ENCODE measurements at regions not wholly inside any gene's neighbourhood (a gene's known extent, or its start where the extent isn't known, plus 50 kb on each side); places are given as distances from the start of the nearest gene placed in this dataset.

DNA sequence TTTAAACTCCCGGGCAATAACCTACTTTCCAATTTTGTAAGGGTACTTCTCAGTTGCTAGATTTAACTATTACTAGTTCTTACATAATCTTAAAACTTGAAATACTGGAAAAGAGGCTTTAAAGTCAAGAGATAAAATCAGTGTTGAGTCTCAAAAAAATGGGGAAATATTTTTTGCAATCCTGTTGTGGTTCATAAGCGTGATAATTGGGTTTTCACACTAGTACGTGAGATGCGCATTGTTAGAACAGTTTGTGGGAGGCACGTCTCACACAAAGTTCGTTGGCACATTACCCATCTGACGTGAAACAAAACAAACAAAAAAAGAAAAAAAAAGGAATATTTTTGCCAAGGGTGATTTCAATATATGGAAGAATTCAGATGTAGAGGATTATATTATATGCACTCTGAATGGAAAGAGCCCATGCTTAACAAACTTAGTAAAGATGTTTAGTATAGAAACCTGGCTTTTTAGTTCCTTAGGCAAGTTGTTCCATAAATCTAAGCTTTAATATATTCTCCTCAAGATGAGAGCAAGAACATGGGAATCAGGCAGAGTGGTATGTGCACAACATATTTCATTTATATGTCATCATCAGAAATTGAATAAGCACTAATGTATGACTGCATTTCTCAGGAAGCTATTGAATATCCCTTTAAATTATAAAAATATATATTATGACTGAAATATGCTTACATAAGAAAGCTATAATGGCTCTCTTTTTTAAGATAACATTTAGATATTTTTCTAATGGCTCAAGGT, 73.9 kb upstream of the TNFSF4 start:
- TF ChIP-seq, protein P1, sequence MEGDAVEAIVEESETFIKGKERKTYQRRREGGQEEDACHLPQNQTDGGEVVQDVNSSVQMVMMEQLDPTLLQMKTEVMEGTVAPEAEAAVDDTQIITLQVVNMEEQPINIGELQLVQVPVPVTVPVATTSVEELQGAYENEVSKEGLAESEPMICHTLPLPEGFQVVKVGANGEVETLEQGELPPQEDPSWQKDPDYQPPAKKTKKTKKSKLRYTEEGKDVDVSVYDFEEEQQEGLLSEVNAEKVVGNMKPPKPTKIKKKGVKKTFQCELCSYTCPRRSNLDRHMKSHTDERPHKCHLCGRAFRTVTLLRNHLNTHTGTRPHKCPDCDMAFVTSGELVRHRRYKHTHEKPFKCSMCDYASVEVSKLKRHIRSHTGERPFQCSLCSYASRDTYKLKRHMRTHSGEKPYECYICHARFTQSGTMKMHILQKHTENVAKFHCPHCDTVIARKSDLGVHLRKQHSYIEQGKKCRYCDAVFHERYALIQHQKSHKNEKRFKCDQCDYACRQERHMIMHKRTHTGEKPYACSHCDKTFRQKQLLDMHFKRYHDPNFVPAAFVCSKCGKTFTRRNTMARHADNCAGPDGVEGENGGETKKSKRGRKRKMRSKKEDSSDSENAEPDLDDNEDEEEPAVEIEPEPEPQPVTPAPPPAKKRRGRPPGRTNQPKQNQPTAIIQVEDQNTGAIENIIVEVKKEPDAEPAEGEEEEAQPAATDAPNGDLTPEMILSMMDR (IDR thresholded peaks at IDR 0.05 in 2 of 3, conservative IDR thresholded peaks at IDR 0.05 in 1 of 3; ENCODE audit: borderline replicate concordance in 1 of 3, insufficient read depth in 1 of 3, low read depth in 2 of 3, low read length in 2 of 3) = no peak
- TF ChIP-seq POLR2A (IDR thresholded peaks at IDR 0.05; ENCODE audit: borderline replicate concordance, extremely low read depth, insufficient read depth, insufficient read length) (no peak), EZH2 (IDR thresholded peaks at IDR 0.05) (no peak), CEBPB (IDR thresholded peaks at IDR 0.05; ENCODE audit: low read depth) (no peak), ZNF274 (IDR thresholded peaks at IDR 0.05; ENCODE audit: low read depth, low read length) (no peak), POLR2AphosphoS5 (IDR thresholded peaks at IDR 0.05; ENCODE audit: low read depth, low read length) (no peak)
- TF ChIP-seq, protein P2, sequence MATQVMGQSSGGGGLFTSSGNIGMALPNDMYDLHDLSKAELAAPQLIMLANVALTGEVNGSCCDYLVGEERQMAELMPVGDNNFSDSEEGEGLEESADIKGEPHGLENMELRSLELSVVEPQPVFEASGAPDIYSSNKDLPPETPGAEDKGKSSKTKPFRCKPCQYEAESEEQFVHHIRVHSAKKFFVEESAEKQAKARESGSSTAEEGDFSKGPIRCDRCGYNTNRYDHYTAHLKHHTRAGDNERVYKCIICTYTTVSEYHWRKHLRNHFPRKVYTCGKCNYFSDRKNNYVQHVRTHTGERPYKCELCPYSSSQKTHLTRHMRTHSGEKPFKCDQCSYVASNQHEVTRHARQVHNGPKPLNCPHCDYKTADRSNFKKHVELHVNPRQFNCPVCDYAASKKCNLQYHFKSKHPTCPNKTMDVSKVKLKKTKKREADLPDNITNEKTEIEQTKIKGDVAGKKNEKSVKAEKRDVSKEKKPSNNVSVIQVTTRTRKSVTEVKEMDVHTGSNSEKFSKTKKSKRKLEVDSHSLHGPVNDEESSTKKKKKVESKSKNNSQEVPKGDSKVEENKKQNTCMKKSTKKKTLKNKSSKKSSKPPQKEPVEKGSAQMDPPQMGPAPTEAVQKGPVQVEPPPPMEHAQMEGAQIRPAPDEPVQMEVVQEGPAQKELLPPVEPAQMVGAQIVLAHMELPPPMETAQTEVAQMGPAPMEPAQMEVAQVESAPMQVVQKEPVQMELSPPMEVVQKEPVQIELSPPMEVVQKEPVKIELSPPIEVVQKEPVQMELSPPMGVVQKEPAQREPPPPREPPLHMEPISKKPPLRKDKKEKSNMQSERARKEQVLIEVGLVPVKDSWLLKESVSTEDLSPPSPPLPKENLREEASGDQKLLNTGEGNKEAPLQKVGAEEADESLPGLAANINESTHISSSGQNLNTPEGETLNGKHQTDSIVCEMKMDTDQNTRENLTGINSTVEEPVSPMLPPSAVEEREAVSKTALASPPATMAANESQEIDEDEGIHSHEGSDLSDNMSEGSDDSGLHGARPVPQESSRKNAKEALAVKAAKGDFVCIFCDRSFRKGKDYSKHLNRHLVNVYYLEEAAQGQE (IDR thresholded peaks at IDR 0.05; ENCODE audit: low read depth) = no peak
- TF ChIP-seq, protein P3, sequence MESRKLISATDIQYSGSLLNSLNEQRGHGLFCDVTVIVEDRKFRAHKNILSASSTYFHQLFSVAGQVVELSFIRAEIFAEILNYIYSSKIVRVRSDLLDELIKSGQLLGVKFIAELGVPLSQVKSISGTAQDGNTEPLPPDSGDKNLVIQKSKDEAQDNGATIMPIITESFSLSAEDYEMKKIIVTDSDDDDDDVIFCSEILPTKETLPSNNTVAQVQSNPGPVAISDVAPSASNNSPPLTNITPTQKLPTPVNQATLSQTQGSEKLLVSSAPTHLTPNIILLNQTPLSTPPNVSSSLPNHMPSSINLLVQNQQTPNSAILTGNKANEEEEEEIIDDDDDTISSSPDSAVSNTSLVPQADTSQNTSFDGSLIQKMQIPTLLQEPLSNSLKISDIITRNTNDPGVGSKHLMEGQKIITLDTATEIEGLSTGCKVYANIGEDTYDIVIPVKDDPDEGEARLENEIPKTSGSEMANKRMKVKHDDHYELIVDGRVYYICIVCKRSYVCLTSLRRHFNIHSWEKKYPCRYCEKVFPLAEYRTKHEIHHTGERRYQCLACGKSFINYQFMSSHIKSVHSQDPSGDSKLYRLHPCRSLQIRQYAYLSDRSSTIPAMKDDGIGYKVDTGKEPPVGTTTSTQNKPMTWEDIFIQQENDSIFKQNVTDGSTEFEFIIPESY (IDR thresholded peaks at IDR 0.05; ENCODE audit: extremely low read depth, insufficient replicate concordance, low read length) = no peak
